ENCODE measurements at regions not wholly inside any gene's neighbourhood (a gene's known extent, or its start where the extent isn't known, plus 50 kb on each side); places are given as distances from the start of the nearest gene placed in this dataset.

GRCh38 chr12:67855103-67855502, 134.1 kb upstream of the IFNG-AS1 start:
- peaks cover 0 to 3% of the 10 kb centered on the region in 2 donors for H3K4me1 ChIP-seq (ENCODE audit: control insufficient read depth in 1 of 2, insufficient read depth in 2 of 2, low read length in 2 of 2)
- H3K27ac ChIP-seq (ENCODE audit: low read depth, low read length), result no peak overlapping the region
- no peaks in the 10 kb centered on the region for H3K36me3 ChIP-seq (ENCODE audit: control insufficient read depth in 1 of 2, insufficient read depth in 2 of 2, low read length in 2 of 2)
- no peak overlapping the region for H3K9ac ChIP-seq (ENCODE audit: low read depth in 1 of 2, low read length in 2 of 2)
- no peak overlapping the region for H3K4me3 ChIP-seq (ENCODE audit: low read depth in 1 of 2, low read length in 2 of 2)
- no peaks in the 10 kb centered on the region for H3K9me3 ChIP-seq (ENCODE audit: control insufficient read depth in 1 of 2, low read length in 2 of 2)
- H3K27me3 ChIP-seq (ENCODE audit: control insufficient read depth in 1 of 2, insufficient read depth in 2 of 2, low read length in 2 of 2), result peaks cover 0 to 3% of the 10 kb centered on the region in 2 donors

GRCh38 chr12:67871231-67871630, 118.0 kb upstream of the IFNG-AS1 start:
- H3K4me1 ChIP-seq (ENCODE audit: control insufficient read depth in 1 of 2, insufficient read depth in 2 of 2, low read length in 2 of 2), result no peaks in the 10 kb centered on the region
- no peak overlapping the region for H3K4me3 ChIP-seq (ENCODE audit: low read depth in 1 of 2, low read length in 2 of 2)
- no peaks in the 10 kb centered on the region for H3K9me3 ChIP-seq (ENCODE audit: control insufficient read depth in 1 of 2, low read length in 2 of 2)
- no peaks in the 10 kb centered on the region for H3K36me3 ChIP-seq (ENCODE audit: control insufficient read depth in 1 of 2, insufficient read depth in 2 of 2, low read length in 2 of 2)
- no peak overlapping the region for H3K9ac ChIP-seq (ENCODE audit: low read depth in 1 of 2, low read length in 2 of 2)
- H3K27me3 ChIP-seq (ENCODE audit: control insufficient read depth in 1 of 2, insufficient read depth in 2 of 2, low read length in 2 of 2), result no peaks in the 10 kb centered on the region
- no peak overlapping the region for H3K27ac ChIP-seq (ENCODE audit: low read depth, low read length)

DNA sequence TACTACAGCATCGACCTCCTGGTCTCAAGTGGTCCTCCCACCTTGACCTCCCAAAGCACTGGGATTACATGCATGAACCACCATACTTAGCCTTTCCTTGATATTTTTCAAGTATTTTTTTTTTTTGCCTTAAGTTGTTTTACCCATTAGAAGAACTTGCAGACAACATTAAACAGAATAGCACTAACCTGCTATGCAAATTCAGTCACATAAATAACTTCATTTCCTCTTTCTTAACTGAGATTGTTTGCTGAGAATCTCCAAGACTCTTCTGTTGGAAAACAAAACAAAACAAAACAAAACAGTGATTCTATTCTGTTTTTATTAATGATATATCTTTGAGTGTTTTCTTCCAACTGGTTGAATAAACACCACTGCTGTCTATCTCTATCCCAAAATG, 115.9 kb upstream of the IFNG-AS1 start:
- Histone ChIP-seq H3K27me3 (ENCODE audit: control insufficient read depth in 1 of 2, insufficient read depth in 2 of 2, low read length in 2 of 2) (no peaks in the 10 kb centered on the region), H3K4me3 (ENCODE audit: low read depth in 1 of 2, low read length in 2 of 2) (no peak overlapping the region)

GRCh38 chr12:67876305-67876915, 112.8 kb upstream of the IFNG-AS1 start:
- Histone ChIP-seq H3K9ac (ENCODE audit: low read depth in 1 of 2, low read length in 2 of 2) (no peak overlapping the region), H3K36me3 (ENCODE audit: control insufficient read depth in 1 of 2, insufficient read depth in 2 of 2, low read length in 2 of 2) (no peaks in the 10 kb centered on the region), H3K9me3 (ENCODE audit: control insufficient read depth in 1 of 2, low read length in 2 of 2) (no peaks in the 10 kb centered on the region), H3K27ac (ENCODE audit: low read depth, low read length) (no peak overlapping the region), H3K27me3 (ENCODE audit: control insufficient read depth in 1 of 2, insufficient read depth in 2 of 2, low read length in 2 of 2) (no peaks in the 10 kb centered on the region), H3K4me1 (ENCODE audit: control insufficient read depth in 1 of 2, insufficient read depth in 2 of 2, low read length in 2 of 2) (no peaks in the 10 kb centered on the region), H3K4me3 (ENCODE audit: low read depth in 1 of 2, low read length in 2 of 2) (no peak overlapping the region)

More for the DNA sequence above, 115.9 kb upstream of the IFNG-AS1 start:
- Histone ChIP-seq H3K9me3 (ENCODE audit: control insufficient read depth in 1 of 2, low read length in 2 of 2) (no peaks in the 10 kb centered on the region), H3K36me3 (ENCODE audit: control insufficient read depth in 1 of 2, insufficient read depth in 2 of 2, low read length in 2 of 2) (no peaks in the 10 kb centered on the region), H3K9ac (ENCODE audit: low read depth in 1 of 2, low read length in 2 of 2) (no peak overlapping the region), H3K4me1 (ENCODE audit: control insufficient read depth in 1 of 2, insufficient read depth in 2 of 2, low read length in 2 of 2) (no peaks in the 10 kb centered on the region), H3K27ac (ENCODE audit: low read depth, low read length) (no peak overlapping the region)

DNA sequence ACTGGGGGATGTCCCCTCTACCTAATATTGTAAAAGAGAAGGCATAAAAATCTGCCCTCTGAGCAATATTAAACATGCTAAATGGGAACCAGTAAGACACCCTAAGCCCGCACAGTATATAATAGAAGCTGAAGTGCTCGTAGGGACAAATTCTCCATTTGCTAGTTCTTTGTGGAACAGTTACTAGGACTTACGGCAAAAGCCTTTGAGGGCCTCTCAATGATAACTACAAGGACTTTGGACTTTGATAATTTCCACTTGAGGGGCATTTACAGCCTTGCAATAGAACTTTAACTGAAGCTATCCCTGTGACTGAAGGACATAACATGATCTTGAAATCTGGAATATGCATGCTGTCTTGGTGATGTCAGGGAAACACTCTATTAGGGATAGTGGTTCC, 111.5 kb upstream of the IFNG-AS1 start:
- H3K36me3 ChIP-seq (ENCODE audit: control insufficient read depth in 1 of 2, insufficient read depth in 2 of 2, low read length in 2 of 2), result no peaks in the 10 kb centered on the region
- no peak overlapping the region for H3K4me3 ChIP-seq (ENCODE audit: low read depth in 1 of 2, low read length in 2 of 2)
- no peaks in the 10 kb centered on the region for H3K4me1 ChIP-seq (ENCODE audit: control insufficient read depth in 1 of 2, insufficient read depth in 2 of 2, low read length in 2 of 2)
- no peak overlapping the region for H3K9ac ChIP-seq (ENCODE audit: low read depth in 1 of 2, low read length in 2 of 2)
- no peaks in the 10 kb centered on the region for H3K27me3 ChIP-seq (ENCODE audit: control insufficient read depth in 1 of 2, insufficient read depth in 2 of 2, low read length in 2 of 2)
- H3K27ac ChIP-seq (ENCODE audit: low read depth, low read length), result no peak overlapping the region
- no peaks in the 10 kb centered on the region for H3K9me3 ChIP-seq (ENCODE audit: control insufficient read depth in 1 of 2, low read length in 2 of 2)

GRCh38 chr12:67879937-67880336, 109.3 kb upstream of the IFNG-AS1 start:
- H3K27ac ChIP-seq (ENCODE audit: low read depth, low read length), result no peak overlapping the region
- no peak overlapping the region for H3K4me3 ChIP-seq (ENCODE audit: low read depth in 1 of 2, low read length in 2 of 2)
- no peaks in the 10 kb centered on the region for H3K4me1 ChIP-seq (ENCODE audit: control insufficient read depth in 1 of 2, insufficient read depth in 2 of 2, low read length in 2 of 2)
- H3K9me3 ChIP-seq (ENCODE audit: control insufficient read depth in 1 of 2, low read length in 2 of 2), result no peaks in the 10 kb centered on the region
- no peaks in the 10 kb centered on the region for H3K27me3 ChIP-seq (ENCODE audit: control insufficient read depth in 1 of 2, insufficient read depth in 2 of 2, low read length in 2 of 2)
- H3K36me3 ChIP-seq (ENCODE audit: control insufficient read depth in 1 of 2, insufficient read depth in 2 of 2, low read length in 2 of 2), result no peaks in the 10 kb centered on the region
- H3K9ac ChIP-seq (ENCODE audit: low read depth in 1 of 2, low read length in 2 of 2), result no peak overlapping the region

DNA sequence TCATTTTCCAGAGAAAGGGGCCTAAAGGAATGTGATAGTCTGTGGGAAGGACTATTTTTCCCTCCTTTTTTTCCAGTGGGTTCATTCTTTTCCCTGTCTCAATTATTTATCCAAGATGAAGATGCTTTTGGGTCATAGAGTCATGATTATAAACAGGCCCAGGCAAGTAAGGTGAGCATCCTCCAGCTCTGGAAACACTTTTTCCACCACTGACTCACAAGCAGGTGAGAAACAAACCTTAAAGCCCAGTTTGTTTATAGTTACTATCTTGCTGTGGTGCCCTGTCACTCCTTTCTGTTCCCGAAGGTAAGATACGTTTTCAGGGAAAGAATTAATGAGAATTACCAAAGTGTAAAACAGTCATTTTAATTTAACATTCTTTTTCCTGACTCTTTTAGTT, 107.7 kb upstream of the IFNG-AS1 start:
- H3K36me3 ChIP-seq (ENCODE audit: control insufficient read depth in 1 of 2, insufficient read depth in 2 of 2, low read length in 2 of 2), result no peaks in the 10 kb centered on the region
- no peaks in the 10 kb centered on the region for H3K4me1 ChIP-seq (ENCODE audit: control insufficient read depth in 1 of 2, insufficient read depth in 2 of 2, low read length in 2 of 2)
- H3K9ac ChIP-seq (ENCODE audit: low read depth in 1 of 2, low read length in 2 of 2), result no peak overlapping the region
- no peak overlapping the region for H3K27ac ChIP-seq (ENCODE audit: low read depth, low read length)
- no peaks in the 10 kb centered on the region for H3K27me3 ChIP-seq (ENCODE audit: control insufficient read depth in 1 of 2, insufficient read depth in 2 of 2, low read length in 2 of 2)
- H3K9me3 ChIP-seq (ENCODE audit: control insufficient read depth in 1 of 2, low read length in 2 of 2), result no peaks in the 10 kb centered on the region
- no peak overlapping the region for H3K4me3 ChIP-seq (ENCODE audit: low read depth in 1 of 2, low read length in 2 of 2)

GRCh38 chr12:67884596-67884995, 104.7 kb upstream of the IFNG-AS1 start:
- Histone ChIP-seq H3K4me1 (ENCODE audit: control insufficient read depth in 1 of 2, insufficient read depth in 2 of 2, low read length in 2 of 2) (no peaks in the 10 kb centered on the region), H3K9ac (ENCODE audit: low read depth in 1 of 2, low read length in 2 of 2) (no peak overlapping the region), H3K36me3 (ENCODE audit: control insufficient read depth in 1 of 2, insufficient read depth in 2 of 2, low read length in 2 of 2) (no peaks in the 10 kb centered on the region), H3K27ac (ENCODE audit: low read depth, low read length) (no peak overlapping the region), H3K9me3 (ENCODE audit: control insufficient read depth in 1 of 2, low read length in 2 of 2) (no peaks in the 10 kb centered on the region), H3K27me3 (ENCODE audit: control insufficient read depth in 1 of 2, insufficient read depth in 2 of 2, low read length in 2 of 2) (peaks cover 0 to 3% of the 10 kb centered on the region in 2 donors), H3K4me3 (ENCODE audit: low read depth in 1 of 2, low read length in 2 of 2) (no peak overlapping the region)

DNA sequence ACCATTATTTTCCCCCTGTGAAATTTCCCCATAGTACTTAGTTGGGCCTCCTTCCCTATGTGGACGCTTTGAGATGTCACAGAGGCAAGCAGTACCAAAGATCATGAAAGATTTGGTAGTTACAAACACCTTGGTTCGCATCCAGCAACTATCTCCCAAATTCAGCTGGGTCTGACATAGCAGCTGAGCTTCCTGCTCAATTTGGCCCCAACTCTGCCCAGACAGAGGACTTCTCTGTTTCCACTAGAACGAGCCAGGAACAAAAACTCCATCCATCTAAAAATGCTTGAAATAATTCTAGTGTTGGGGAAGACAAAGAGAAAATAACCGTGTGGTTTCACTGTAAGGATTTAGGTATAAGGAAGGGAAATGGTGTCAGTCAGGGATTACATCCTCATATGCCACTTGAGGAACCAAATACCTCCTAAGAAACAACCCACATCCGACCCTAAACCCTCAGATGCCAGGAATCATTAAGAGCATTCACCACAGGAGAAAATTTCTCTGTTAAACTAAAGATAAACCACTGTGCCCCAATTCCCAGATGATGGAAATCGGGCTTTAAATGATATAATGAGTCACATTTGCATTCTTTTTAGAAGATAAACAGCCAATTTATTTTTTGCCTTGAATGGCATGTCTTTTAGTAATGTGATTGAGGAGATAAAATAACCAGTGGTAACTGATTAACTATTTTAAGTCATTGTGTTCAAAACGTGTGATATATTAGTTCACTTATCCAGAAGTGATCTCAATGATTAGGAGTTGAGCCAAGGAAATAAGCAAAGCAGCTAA, 103.7 kb upstream of the IFNG-AS1 start:
- Histone ChIP-seq H3K4me3 (ENCODE audit: low read depth in 1 of 2, low read length in 2 of 2) (no peak overlapping the region), H3K4me1 (ENCODE audit: control insufficient read depth in 1 of 2, insufficient read depth in 2 of 2, low read length in 2 of 2) (no peaks in the 10 kb centered on the region), H3K36me3 (ENCODE audit: control insufficient read depth in 1 of 2, insufficient read depth in 2 of 2, low read length in 2 of 2) (no peaks in the 10 kb centered on the region), H3K27ac (ENCODE audit: low read depth, low read length) (no peak overlapping the region), H3K9me3 (ENCODE audit: control insufficient read depth in 1 of 2, low read length in 2 of 2) (no peaks in the 10 kb centered on the region), H3K9ac (ENCODE audit: low read depth in 1 of 2, low read length in 2 of 2) (no peak overlapping the region), H3K27me3 (ENCODE audit: control insufficient read depth in 1 of 2, insufficient read depth in 2 of 2, low read length in 2 of 2) (peaks cover 0 to 3% of the 10 kb centered on the region in 2 donors)

GRCh38 chr12:67887065-67887464, 102.2 kb upstream of the IFNG-AS1 start:
- H3K27ac ChIP-seq (ENCODE audit: low read depth, low read length), result no peak overlapping the region
- no peaks in the 10 kb centered on the region for H3K9me3 ChIP-seq (ENCODE audit: control insufficient read depth in 1 of 2, low read length in 2 of 2)
- H3K9ac ChIP-seq (ENCODE audit: low read depth in 1 of 2, low read length in 2 of 2), result no peak overlapping the region
- peaks cover 0 to 3% of the 10 kb centered on the region in 2 donors for H3K27me3 ChIP-seq (ENCODE audit: control insufficient read depth in 1 of 2, insufficient read depth in 2 of 2, low read length in 2 of 2)
- no peaks in the 10 kb centered on the region for H3K4me1 ChIP-seq (ENCODE audit: control insufficient read depth in 1 of 2, insufficient read depth in 2 of 2, low read length in 2 of 2)
- no peaks in the 10 kb centered on the region for H3K36me3 ChIP-seq (ENCODE audit: control insufficient read depth in 1 of 2, insufficient read depth in 2 of 2, low read length in 2 of 2)
- H3K4me3 ChIP-seq (ENCODE audit: low read depth in 1 of 2, low read length in 2 of 2), result no peak overlapping the region

Measured in duodenal mucosa (tissue), 2 donors.